TTC549 (cell line): ENCODE measurements at regions not wholly inside any gene's neighbourhood (a gene's known extent, or its start where the extent isn't known, plus 50 kb on each side); places are given as distances from the start of the nearest gene placed in this dataset.

Experiments
- FAIRE-seq: peaks from 2 replicates; lab custom pipeline; 2012; peaks lifted over from hg19 to GRCh38; lab: Jason Lieb, UNC

DNA sequence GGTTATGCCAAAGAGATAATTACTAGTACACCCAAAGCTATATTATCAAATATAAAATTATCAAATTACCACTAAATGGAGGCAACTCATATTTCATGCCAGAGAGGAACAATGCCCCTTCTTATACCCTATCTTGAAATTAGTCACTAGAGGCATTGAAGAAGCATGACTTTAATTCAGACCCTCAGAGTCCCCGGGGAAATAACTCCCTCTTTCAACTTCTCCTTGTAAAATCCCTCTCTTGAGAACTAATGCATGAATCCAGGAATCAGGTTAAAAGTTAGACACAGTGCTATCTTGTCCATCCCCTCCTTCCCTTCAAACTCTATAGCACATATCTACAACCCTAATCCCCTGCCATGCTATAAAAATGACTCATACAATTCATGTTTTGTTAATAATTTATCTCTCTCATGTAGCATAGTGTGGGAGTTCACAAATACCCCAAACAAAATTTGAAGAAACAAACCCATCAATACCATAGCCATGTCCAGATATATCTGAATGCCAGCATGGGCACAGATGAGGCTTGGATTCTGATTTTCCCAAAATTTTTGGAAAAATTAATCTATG lies 665.4 kb downstream of the KCNA4 start:
- no peak for FAIRE-seq

GRCh38 chr11:29343465-29344333 lies 673.1 kb downstream of the KCNA4 start:
- FAIRE-seq: no peak

GRCh38 chr11:29336727-29337575 lies 679.9 kb downstream of the KCNA4 start:
- FAIRE-seq: no peak

GRCh38 chr11:29334776-29335130 lies 682.1 kb downstream of the KCNA4 start:
- no peak for FAIRE-seq

DNA sequence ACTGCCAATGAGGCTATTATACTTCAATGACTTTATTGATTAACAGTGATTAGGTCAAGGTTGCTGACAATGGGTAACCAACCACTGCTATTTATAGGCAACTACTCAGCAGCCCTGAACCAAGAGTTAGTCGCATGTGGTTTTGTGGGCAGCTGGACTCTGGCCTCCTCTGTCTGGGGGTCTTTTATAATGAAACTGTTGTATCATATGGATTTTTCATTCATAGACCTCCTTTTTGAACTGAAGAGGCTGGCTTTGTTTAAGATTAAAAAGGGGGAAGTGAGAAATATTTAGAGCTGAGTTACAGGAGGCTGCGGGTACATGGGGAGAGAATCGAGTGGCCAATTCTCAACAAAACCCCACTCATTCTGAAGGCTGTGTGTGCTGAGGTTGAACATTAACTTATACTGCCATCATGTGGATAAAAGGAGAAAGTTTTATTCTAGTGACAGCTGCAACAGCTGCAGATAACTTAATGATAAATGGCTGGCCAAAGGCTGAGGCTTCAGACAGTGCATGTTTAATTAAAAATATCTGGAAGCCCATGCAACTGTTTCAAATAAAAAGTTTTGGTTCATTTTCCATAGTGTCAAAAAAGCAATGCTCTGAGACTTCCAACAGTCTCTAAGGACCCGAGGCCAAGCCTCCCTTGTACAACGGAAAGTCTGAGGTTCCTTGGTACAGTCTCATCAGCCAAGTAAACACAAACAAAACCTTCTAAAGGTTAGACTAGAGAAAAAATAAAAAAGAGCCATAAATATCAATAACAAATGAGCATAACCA lies 682.6 kb downstream of the KCNA4 start:
- FAIRE-seq: no peak

GRCh38 chr11:29331451-29332010 lies 685.3 kb downstream of the KCNA4 start:
- no peak for FAIRE-seq

- no peak for FAIRE-seq
Observed at GRCh38 chr11:29328961-29329441, 687.8 kb downstream of the KCNA4 start.

GRCh38 chr11:29327891-29328290 lies 688.9 kb downstream of the KCNA4 start:
- no peak for FAIRE-seq

GRCh38 chr11:29326757-29327156 lies 690.1 kb downstream of the KCNA4 start:
- no peak for FAIRE-seq

- FAIRE-seq: no peak
Observed at GRCh38 chr11:29324328-29324727, 692.5 kb downstream of the KCNA4 start.

- FAIRE-seq: no peak
Observed at GRCh38 chr11:29321293-29322132, 695.3 kb downstream of the KCNA4 start.

GRCh38 chr11:29320196-29320595 lies 696.6 kb downstream of the KCNA4 start:
- no peak for FAIRE-seq

DNA sequence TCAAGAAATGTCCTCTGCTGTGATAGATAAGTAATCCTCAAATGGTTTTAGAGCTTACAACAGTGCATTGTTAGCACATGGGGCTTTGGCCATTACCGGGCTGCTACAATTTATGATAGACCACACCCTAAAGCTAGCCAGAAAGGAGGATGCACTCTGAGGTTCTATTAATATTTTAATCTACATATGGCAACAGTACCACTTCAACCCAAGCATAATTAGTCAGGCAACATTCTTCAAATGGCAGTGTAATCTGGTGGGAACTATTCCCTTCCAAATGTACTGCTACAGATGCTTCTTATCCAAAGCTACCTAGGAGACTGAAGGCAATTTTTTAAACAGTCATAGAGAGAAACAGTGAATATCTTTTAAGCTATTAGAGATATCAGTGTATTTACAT lies 697.6 kb downstream of the KCNA4 start:
- FAIRE-seq: no peak

GRCh38 chr11:29318134-29318845 lies 698.5 kb downstream of the KCNA4 start:
- no peak for FAIRE-seq

DNA sequence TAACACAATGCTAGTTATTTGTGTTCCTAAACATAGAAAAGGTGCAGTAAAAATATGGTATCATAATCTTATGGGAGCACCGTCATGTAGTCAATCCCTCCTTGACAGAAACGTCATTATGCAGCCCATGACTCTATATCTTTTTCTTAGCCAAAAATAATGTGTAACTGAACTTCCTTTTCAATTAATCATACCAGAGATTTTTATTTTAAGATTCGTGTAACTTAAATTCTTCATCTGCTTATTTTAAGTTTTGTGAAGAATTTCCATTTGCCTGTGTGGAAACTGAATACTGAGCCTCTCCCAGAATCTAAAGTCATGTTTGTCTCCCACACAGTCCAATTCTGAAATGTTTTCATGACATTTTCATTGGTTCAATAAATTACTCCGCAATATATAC lies 699.1 kb downstream of the KCNA4 start:
- no peak for FAIRE-seq

GRCh38 chr11:29315275-29315674 lies 701.6 kb downstream of the KCNA4 start:
- FAIRE-seq: no peak

GRCh38 chr11:29314211-29314610 lies 702.6 kb downstream of the KCNA4 start:
- no peak for FAIRE-seq

DNA sequence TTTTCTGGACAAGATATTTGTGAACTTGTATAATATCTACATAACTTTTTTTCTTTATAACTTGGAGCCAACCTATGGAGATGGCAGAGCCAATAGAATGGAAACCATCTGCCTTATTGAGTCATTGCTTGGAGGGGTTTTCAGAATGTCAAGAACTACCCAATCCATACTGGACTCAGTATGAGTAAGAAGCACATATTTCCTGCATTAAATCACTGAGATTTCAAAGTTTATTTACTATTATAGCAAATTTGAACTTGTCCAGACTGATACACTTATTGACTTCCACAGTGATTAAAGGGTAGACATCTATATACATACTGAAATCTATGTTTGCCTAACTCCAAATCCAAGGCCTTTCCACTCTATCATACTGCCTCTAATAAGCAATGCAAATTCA lies 704.0 kb downstream of the KCNA4 start:
- FAIRE-seq: no peak

DNA sequence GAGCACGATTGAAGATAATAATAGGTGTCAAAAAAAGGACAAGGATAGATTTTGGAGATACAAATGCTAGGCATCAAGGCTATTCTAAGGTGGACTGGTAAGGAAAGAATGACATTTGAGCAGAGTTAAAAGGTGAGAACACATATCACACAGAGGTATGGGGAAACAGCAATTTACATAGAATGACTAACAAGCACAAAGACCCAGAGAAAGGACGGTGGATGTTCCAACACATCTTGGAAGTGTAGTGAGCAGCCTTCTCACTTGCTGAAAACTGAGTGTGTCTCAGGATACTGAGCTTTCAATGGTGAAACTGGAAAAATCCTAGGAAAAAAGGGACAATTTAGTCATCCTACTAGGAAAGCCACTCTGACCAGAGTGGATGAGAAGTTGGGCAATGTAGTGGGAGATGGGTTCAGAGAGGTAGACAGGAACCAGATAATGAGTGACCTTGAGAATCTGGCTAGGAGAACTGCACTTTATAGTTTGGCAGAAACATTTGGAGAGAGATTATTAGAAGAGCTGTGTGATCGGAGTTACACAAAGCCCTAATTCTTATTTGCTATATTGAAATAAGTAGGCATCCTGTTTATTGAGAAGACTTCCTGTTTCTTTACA lies 706.0 kb downstream of the KCNA4 start:
- no peak for FAIRE-seq

DNA sequence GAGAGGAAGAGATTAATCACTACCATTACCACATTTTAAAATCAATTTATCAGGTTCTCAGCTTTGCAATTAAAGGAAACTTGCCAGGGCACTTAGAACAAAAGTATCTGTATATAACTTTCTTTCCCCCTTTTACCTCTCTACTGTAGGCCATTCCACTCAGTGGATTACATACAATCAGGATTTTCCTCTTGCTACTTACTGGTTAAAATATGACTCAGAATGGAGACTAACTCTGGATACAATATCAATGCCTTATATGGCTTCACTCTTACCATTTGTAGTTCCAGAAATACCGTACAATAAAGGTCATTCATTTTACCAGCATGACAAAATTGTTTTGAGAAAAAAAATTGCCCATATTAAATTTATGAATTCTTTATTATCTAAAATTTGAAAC lies 706.8 kb downstream of the KCNA4 start:
- FAIRE-seq: no peak
